Nephron progenitor cell (in vitro differentiated cells): ENCODE measurements at regions not wholly inside any gene's neighbourhood (a gene's known extent, or its start where the extent isn't known, plus 50 kb on each side); places are given as distances from the start of the nearest gene placed in this dataset.
"Not testable (repeated sequence)": the region's sequence is repeated elsewhere in the genome, so short reads cannot be mapped to it uniquely, and the experiment has no call there.

Experiments
- DNase-seq: peaks from one replicate; pipeline ENCODE4 v3.0.0; 2021
- H3K27ac Mint-ChIP-seq: 2 replicates; pipeline ENCODE4 v1.8.0; 2021; ENCODE audit warnings: mild to moderate bottlenecking, moderate library complexity, mixed read lengths
- H3K27me3 Mint-ChIP-seq: 2 replicates; pipeline ENCODE4 v1.8.0; 2021; ENCODE audit warnings: mild to moderate bottlenecking, low read depth, mixed read lengths; ENCODE audit not compliant: poor library complexity
- H3K36me3 Mint-ChIP-seq: 2 replicates; pipeline ENCODE4 v1.8.0; 2021; ENCODE audit warnings: low read depth, mixed read lengths
- H3K4me1 Mint-ChIP-seq: 2 replicates; pipeline ENCODE4 v1.8.0; 2021; ENCODE audit warnings: mixed read lengths
- H3K4me3 Mint-ChIP-seq: 2 replicates; pipeline ENCODE4 v1.8.0; 2021; ENCODE audit warnings: mild to moderate bottlenecking, moderate library complexity, mixed read lengths
- H3K9me3 Mint-ChIP-seq: 2 replicates; pipeline ENCODE4 v1.8.0; 2021; ENCODE audit warnings: mild to moderate bottlenecking, moderate library complexity, mixed read lengths
- TF ChIP-seq, protein P1 (sequence below): fragments of 200-600 bp; sonication (generic); IDR thresholded peaks from 2 replicates; pipeline ENCODE4 v1.5.0; 2021; ENCODE audit warnings: antibody characterized with exemption

DNA sequence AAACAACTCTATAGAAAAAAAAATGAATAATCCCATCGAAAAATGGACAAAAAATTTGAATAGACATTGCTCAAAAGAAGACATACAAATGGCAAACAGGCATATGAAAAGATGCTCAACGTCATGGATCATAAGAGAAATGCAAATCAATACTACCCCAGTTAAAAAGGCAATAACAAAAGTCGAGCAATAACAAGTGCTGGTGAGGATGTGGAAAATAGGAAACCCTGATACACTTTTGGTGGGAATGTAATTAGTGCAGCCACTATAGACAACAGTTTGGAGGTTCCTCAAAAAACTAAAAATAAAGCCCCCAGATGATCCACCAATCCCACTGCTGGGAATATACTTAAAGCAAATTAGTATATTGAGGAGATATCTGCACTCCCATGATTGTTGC is 701.5 kb downstream of the NUP35 start:
- Mint-ChIP-seq H3K36me3 (no peaks in the 10 kb centered on the region), H3K27me3 (no peaks in the 10 kb centered on the region), H3K4me3 (no peak overlapping the region), H3K9me3 (peaks cover 47% of the 10 kb centered on the region), H3K27ac (no peak overlapping the region), H3K4me1 (no peaks in the 10 kb centered on the region)
- no peak for DNase-seq
- TF ChIP-seq, protein P1, sequence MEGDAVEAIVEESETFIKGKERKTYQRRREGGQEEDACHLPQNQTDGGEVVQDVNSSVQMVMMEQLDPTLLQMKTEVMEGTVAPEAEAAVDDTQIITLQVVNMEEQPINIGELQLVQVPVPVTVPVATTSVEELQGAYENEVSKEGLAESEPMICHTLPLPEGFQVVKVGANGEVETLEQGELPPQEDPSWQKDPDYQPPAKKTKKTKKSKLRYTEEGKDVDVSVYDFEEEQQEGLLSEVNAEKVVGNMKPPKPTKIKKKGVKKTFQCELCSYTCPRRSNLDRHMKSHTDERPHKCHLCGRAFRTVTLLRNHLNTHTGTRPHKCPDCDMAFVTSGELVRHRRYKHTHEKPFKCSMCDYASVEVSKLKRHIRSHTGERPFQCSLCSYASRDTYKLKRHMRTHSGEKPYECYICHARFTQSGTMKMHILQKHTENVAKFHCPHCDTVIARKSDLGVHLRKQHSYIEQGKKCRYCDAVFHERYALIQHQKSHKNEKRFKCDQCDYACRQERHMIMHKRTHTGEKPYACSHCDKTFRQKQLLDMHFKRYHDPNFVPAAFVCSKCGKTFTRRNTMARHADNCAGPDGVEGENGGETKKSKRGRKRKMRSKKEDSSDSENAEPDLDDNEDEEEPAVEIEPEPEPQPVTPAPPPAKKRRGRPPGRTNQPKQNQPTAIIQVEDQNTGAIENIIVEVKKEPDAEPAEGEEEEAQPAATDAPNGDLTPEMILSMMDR, result no peak

DNA sequence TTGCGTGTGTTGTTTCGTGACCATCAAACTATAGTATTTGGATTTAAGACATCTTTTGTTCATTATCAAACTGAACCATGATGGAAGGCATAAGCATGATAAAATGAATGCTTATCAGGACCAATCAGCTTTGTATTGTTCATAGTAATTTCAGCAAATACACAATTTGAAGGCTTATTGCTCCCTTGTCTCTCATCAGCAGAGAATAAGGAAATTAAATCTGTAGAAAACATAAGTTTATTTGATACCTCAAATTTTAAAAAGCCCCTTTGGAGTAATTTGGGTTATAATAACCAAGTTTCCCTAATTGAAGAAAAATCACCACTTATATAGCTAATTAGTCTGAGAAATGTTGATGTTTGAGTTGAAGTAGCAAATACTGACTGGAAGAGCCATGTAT is 705.7 kb downstream of the NUP35 start:
- no peaks in the 10 kb centered on the region for H3K27me3 Mint-ChIP-seq
- H3K36me3 Mint-ChIP-seq, result no peaks in the 10 kb centered on the region
- no peaks in the 10 kb centered on the region for H3K4me1 Mint-ChIP-seq
- peaks cover 19% of the 10 kb centered on the region for H3K9me3 Mint-ChIP-seq
- no peak overlapping the region for H3K27ac Mint-ChIP-seq
- DNase-seq, result no peak
- TF ChIP-seq, protein P1, result no peak
- H3K4me3 Mint-ChIP-seq, result no peak overlapping the region

DNA sequence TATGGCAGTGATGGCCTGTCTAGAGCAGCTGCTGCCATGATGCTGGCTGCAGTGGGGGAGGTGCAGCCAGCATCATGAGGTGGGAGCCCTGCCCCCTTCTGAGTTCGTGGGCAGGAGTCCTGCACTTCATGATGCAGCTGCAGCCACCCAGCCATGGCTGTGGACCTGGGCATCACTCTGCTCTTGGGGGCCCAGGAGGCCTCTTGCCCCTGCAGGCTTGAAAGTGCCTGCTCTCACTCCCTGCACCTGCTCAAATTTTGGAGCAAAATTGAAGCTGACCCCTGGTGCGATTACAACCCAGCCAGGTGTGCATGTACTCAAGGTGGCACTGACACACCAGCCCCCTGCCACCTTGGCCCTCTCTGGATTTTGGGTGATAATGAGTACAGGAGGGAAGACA is 712.9 kb downstream of the NUP35 start:
- Mint-ChIP-seq H3K27ac (no peak overlapping the region), H3K27me3 (no peaks in the 10 kb centered on the region), H3K36me3 (no peaks in the 10 kb centered on the region), H3K4me3 (no peak overlapping the region), H3K4me1 (no peaks in the 10 kb centered on the region), H3K9me3 (no peaks in the 10 kb centered on the region)
- DNase-seq, result no peak
- TF ChIP-seq, protein P1, result no peak

DNA sequence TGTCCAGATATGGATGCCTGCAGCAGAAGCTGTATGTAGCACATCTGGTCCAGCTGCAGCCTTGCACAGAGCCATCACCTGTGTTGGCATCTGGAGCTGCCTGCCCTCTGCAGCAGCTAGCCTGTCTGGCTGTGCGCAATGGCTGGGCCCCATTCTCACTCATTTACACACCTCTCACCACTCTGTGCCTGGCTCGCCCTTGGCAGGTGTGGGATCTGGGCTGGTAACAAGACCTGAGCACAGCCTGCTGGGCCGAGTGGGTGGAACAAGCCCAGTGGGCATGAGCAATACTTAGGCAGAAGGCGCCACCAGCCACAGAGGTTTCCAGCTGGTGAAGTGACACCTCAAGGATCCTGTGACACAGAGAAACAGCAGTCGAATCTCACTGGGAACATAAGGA is 714.1 kb downstream of the NUP35 start:
- no peaks in the 10 kb centered on the region for H3K36me3 Mint-ChIP-seq
- no peak overlapping the region for H3K4me3 Mint-ChIP-seq
- peaks cover under 1% of the 10 kb centered on the region for H3K27me3 Mint-ChIP-seq
- no peak for DNase-seq
- TF ChIP-seq, protein P1, result no peak
- no peak overlapping the region for H3K27ac Mint-ChIP-seq
- no peaks in the 10 kb centered on the region for H3K4me1 Mint-ChIP-seq
- H3K9me3 Mint-ChIP-seq, result no peaks in the 10 kb centered on the region

DNA sequence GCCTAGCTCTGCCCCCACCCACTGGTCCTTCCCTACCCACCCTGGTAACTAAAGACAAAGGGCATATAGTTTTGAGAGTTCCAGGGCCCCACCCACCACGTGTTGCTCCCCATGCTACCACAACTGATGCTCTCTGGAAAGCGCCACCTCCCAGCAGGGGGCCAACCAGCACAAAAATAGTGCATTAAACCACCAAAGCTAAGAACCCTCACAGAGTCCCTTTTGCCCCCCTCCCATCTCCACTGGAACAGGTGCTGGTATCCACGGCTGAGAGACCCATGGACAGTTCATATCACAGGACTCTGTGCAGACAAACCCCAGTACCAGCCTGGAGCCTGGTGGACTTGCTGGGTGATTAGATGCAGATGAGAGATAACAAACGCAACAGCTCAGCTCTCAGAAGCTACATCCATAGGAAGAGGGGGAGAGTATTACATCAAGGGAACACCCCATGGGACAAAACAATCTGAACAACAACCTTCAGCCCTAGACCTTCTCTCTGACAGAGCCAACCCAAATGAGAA is 715.9 kb downstream of the NUP35 start:
- Mint-ChIP-seq H3K9me3 (no peaks in the 10 kb centered on the region), H3K27me3 (peaks cover 5% of the 10 kb centered on the region), H3K27ac (no peak overlapping the region), H3K36me3 (no peaks in the 10 kb centered on the region), H3K4me3 (no peak overlapping the region), H3K4me1 (no peaks in the 10 kb centered on the region)
- no peak for DNase-seq
- TF ChIP-seq, protein P1, result no peak

DNA sequence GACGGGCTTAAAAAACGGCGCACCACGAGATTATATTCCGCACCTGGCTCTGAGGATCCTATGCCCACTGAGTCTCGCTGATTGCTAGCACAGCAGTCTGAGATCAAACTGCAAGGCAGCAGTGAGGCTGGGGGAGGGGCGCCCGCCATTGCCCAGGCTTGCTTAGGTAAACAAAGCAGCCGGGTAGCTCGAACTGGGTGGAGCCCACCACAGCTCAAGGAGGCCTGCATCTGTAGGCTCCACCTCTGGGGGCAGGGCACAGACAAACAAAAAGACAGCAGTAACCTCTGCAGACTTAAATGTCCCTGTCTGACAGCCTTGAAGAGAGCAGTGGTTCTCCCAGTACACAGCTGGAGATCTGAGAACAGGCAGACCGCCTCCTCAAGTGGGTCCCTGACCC is 725.6 kb downstream of the NUP35 start:
- not testable (repeated sequence) for DNase-seq

More for the DNA sequence above, 725.6 kb downstream of the NUP35 start:
- peaks cover 44% of the 10 kb centered on the region for H3K9me3 Mint-ChIP-seq
- H3K4me3 Mint-ChIP-seq, H3K27me3 Mint-ChIP-seq, H3K36me3 Mint-ChIP-seq, H3K27ac Mint-ChIP-seq, H3K4me1 Mint-ChIP-seq: not testable (repeated sequence)
